OCI-LY1 (cell line): ENCODE measurements at regions not wholly inside any gene's neighbourhood (a gene's known extent, or its start where the extent isn't known, plus 50 kb on each side); places are given as distances from the start of the nearest gene placed in this dataset.

Experiments used
- EZH2 ChIP-seq: fragments of 200-600 bp; sonication (generic), shearing (Covaris generic); IDR thresholded peaks from 2 replicates; pipeline ENCODE4 v1.8.0; 2017; ENCODE audit warnings: borderline replicate concordance, mixed run types, mild to moderate bottlenecking, antibody characterized with exemption, low read length, moderate library complexity, mixed read lengths
- TF ChIP-seq, protein P1 (sequence below): fragments of 200-600 bp; sonication (generic), shearing (Covaris generic); IDR thresholded peaks from 2 replicates; pipeline ENCODE4 v1.5.1; 2017; ENCODE audit warnings: mild to moderate bottlenecking, antibody characterized with exemption, low read length, moderate library complexity, mixed read lengths

DNA sequence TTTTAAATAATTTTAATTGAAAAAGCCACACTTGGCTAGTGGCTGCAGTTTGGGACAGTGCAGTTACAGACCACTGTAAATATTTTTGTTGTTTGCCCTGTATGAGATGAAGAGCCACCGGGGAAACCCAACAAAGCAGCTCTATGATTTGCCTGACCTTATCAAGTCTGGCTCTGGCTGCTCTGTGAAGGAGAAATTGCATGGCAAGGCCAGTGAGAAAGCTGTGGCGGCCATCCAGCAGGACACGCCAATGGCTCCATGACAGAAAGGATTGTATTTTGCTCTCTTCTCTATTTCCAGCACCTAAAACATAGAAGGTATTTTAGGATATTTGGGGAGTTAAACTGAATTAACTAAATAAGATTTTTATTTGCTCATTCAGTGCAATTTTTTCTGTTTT, 330.0 kb upstream of the DYNLRB2 start:
- TF ChIP-seq, protein P1, sequence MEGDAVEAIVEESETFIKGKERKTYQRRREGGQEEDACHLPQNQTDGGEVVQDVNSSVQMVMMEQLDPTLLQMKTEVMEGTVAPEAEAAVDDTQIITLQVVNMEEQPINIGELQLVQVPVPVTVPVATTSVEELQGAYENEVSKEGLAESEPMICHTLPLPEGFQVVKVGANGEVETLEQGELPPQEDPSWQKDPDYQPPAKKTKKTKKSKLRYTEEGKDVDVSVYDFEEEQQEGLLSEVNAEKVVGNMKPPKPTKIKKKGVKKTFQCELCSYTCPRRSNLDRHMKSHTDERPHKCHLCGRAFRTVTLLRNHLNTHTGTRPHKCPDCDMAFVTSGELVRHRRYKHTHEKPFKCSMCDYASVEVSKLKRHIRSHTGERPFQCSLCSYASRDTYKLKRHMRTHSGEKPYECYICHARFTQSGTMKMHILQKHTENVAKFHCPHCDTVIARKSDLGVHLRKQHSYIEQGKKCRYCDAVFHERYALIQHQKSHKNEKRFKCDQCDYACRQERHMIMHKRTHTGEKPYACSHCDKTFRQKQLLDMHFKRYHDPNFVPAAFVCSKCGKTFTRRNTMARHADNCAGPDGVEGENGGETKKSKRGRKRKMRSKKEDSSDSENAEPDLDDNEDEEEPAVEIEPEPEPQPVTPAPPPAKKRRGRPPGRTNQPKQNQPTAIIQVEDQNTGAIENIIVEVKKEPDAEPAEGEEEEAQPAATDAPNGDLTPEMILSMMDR, result no peak
- TF ChIP-seq EZH2, result no peak
